ENCODE measurements at regions not wholly inside any gene's neighbourhood (a gene's known extent, or its start where the extent isn't known, plus 50 kb on each side); places are given as distances from the start of the nearest gene placed in this dataset.

GRCh38 chr10:108908096-108908495 is 1015.2 kb downstream of the XPNPEP1 start:
- TF ChIP-seq CTCF (IDR thresholded peaks at IDR 0.05; ENCODE audit: insufficient read depth, low read length, poor library complexity, severe bottlenecking) (no peak), EZH2phosphoT487 (conservative IDR thresholded peaks at IDR 0.05; ENCODE audit: low read length) (no peak)
